Mammary epithelial cell (primary cell): ENCODE measurements at regions not wholly inside any gene's neighbourhood (a gene's known extent, or its start where the extent isn't known, plus 50 kb on each side); places are given as distances from the start of the nearest gene placed in this dataset.

Source experiments
- EZH2 ChIP-seq: IDR thresholded peaks from 2 replicates; pipeline ENCODE4 v1.6.1; 2012; ENCODE audit warnings: low read length, inconsistent platforms, borderline replicate concordance
- TF ChIP-seq, protein P1 (sequence below), 2 donors: IDR thresholded peaks in 1 of 2; conservative IDR thresholded peaks in 1 of 2; 2 replicates each; pipeline ENCODE4 v1.5.1; 2011 to 2012; ENCODE audit warnings: inconsistent platforms in 2 of 2, low read length in 2 of 2, mild to moderate bottlenecking in 2 of 2, control low read depth in 1 of 2, low read depth in 1 of 2; ENCODE audit not compliant: insufficient read depth in 1 of 2; ENCODE audit errors: extremely low read depth in 1 of 2

DNA sequence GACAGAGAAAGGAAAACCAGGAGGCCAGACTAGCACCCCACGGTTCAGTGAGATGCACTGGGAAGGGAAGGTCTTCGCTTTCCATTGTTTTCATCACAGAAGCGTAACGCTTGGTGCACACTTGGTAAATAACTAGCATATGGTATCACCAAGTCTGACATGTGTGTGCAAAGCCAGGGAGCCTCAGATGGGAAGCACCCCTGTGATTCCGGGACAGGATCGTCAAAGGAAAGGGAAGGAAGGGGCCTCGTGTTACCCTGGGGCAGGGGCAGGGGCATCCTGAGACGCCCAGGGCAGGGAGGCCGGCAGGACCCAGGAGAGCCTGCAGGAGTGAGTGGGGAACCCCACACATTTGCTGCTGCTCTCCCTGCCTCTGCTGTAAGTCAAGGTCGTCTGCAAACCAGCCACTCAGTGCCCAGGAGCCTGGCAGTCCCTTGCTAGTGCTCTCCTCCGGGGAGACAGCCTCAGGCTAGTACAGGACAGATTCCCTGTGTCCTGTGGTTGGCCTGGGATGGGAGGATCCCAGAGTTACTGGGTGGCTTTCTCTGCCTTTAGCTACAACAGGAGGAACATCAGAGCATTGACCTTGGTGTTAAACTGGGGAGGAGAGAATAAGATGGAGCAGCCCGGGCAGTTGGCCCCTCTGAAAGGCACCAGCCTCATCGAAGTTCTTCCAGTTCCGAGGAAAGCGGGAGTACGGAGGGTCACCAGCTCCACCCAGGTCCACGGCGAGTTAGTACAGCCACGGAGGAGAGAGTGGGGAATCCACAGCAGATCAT, 192.5 kb downstream of the NDUFA10 start:
- TF ChIP-seq, protein P1, sequence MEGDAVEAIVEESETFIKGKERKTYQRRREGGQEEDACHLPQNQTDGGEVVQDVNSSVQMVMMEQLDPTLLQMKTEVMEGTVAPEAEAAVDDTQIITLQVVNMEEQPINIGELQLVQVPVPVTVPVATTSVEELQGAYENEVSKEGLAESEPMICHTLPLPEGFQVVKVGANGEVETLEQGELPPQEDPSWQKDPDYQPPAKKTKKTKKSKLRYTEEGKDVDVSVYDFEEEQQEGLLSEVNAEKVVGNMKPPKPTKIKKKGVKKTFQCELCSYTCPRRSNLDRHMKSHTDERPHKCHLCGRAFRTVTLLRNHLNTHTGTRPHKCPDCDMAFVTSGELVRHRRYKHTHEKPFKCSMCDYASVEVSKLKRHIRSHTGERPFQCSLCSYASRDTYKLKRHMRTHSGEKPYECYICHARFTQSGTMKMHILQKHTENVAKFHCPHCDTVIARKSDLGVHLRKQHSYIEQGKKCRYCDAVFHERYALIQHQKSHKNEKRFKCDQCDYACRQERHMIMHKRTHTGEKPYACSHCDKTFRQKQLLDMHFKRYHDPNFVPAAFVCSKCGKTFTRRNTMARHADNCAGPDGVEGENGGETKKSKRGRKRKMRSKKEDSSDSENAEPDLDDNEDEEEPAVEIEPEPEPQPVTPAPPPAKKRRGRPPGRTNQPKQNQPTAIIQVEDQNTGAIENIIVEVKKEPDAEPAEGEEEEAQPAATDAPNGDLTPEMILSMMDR (conservative IDR thresholded peaks at IDR 0.05 in 1 of 2, IDR thresholded peaks at IDR 0.05 in 1 of 2; ENCODE audit: extremely low read depth in 1 of 2, insufficient read depth in 1 of 2, low read depth in 1 of 2, low read length in 2 of 2) = no peak
- no peak for TF ChIP-seq EZH2
